Activated CD4-positive, CD25-positive, alpha-beta regulatory T cell treated with anti-CD3 and anti-CD28 coated beads, Interleukin-2, amount 50 U/mL, for 24 hours (primary cell): ENCODE measurements at regions not wholly inside any gene's neighbourhood (a gene's known extent, or its start where the extent isn't known, plus 50 kb on each side); places are given as distances from the start of the nearest gene placed in this dataset.

Experiments
- ATAC-seq, 2 donors: fragments of 150-1000 bp; cut with Tn5 transposase; one replicate each; pipeline ENCODE4 v1.10.0; 2021; ENCODE audit warnings: mild to moderate bottlenecking in 1 of 2, moderate library complexity in 1 of 2

- no peak for ATAC-seq
Measured at GRCh38 chr6:148068437-148069061, 274.1 kb upstream of the SASH1 start.

GRCh38 chr6:148069256-148069655 lies 273.4 kb upstream of the SASH1 start:
- no peak for ATAC-seq

GRCh38 chr6:148074291-148074690 lies 268.3 kb upstream of the SASH1 start:
- no peak for ATAC-seq

- no peak for ATAC-seq
Measured at GRCh38 chr6:148074738-148075137, 267.9 kb upstream of the SASH1 start.

- ATAC-seq: no peak
Measured at GRCh38 chr6:148075352-148075751, 267.3 kb upstream of the SASH1 start.

- ATAC-seq: no peak
Measured at GRCh38 chr6:148076051-148076450, 266.6 kb upstream of the SASH1 start.

- ATAC-seq: no peak
Measured at GRCh38 chr6:148080315-148080714, 262.3 kb upstream of the SASH1 start.

- ATAC-seq: no peak
Measured at GRCh38 chr6:148081076-148081475, 261.6 kb upstream of the SASH1 start.

GRCh38 chr6:148082044-148082443 lies 260.6 kb upstream of the SASH1 start:
- no peak for ATAC-seq

GRCh38 chr6:148082696-148083095 lies 259.9 kb upstream of the SASH1 start:
- no peak for ATAC-seq

- no peak for ATAC-seq
Measured at GRCh38 chr6:148085631-148086331, 256.9 kb upstream of the SASH1 start.

GRCh38 chr6:148086386-148086785 lies 256.3 kb upstream of the SASH1 start:
- ATAC-seq: no peak

- no peak for ATAC-seq
Measured at GRCh38 chr6:148086843-148087242, 255.8 kb upstream of the SASH1 start.

- no peak for ATAC-seq
Measured at GRCh38 chr6:148087659-148088058, 255.0 kb upstream of the SASH1 start.

- no peak for ATAC-seq
Measured at GRCh38 chr6:148090326-148090725, 252.3 kb upstream of the SASH1 start.

GRCh38 chr6:148091394-148091793 lies 251.2 kb upstream of the SASH1 start:
- no peak for ATAC-seq

- no peak for ATAC-seq
Measured at GRCh38 chr6:148103436-148103835, 239.2 kb upstream of the SASH1 start.

GRCh38 chr6:148104131-148104530 lies 238.5 kb upstream of the SASH1 start:
- ATAC-seq: no peak

- ATAC-seq: no peak
Measured at GRCh38 chr6:148105695-148106094, 236.9 kb upstream of the SASH1 start.

- ATAC-seq: no peak
Measured at GRCh38 chr6:148107911-148108310, 234.7 kb upstream of the SASH1 start.

- no peak for ATAC-seq
Measured at GRCh38 chr6:148109732-148110131, 232.9 kb upstream of the SASH1 start.

GRCh38 chr6:148110925-148111324 lies 231.7 kb upstream of the SASH1 start:
- ATAC-seq: no peak

- peak; percentile 25 to 48 for ATAC-seq
Measured at GRCh38 chr6:148112851-148113319, 229.8 kb upstream of the SASH1 start.

GRCh38 chr6:148116001-148116400 lies 226.6 kb upstream of the SASH1 start:
- no peak for ATAC-seq

GRCh38 chr6:148118244-148118643 lies 224.4 kb upstream of the SASH1 start:
- no peak for ATAC-seq
